Esophagus muscularis mucosa (tissue), 4 donors: ENCODE measurements at regions not wholly inside any gene's neighbourhood (a gene's known extent, or its start where the extent isn't known, plus 50 kb on each side); places are given as distances from the start of the nearest gene placed in this dataset.

Experiments used
- EP300 ChIP-seq: sonication (generic); formaldehyde crosslinking; IDR thresholded peaks from one replicate; pipeline ENCODE4 v1.6.1; 2017; ENCODE audit warnings: antibody characterized with exemption
- POLR2A ChIP-seq: fragments of 450-650 bp; IDR thresholded peaks from one replicate; pipeline ENCODE4 v1.6.1; 2017; ENCODE audit warnings: antibody characterized with exemption, moderate library complexity, mild to moderate bottlenecking, low read depth
- POLR2AphosphoS5 ChIP-seq, 2 donors: sonication (generic); formaldehyde crosslinking; IDR thresholded peaks; one replicate each; pipeline ENCODE4 v1.6.1; 2017; ENCODE audit warnings: antibody characterized with exemption in 2 of 2
- TF ChIP-seq, protein P1 (sequence below), 3 experiments: fragments of 200-600 bp in 2 of 3; fragments of 450-650 bp in 1 of 3; sonication (generic) in 2 of 3; IDR thresholded peaks; one replicate each; pipeline ENCODE4 v1.5.1; 2017 to 2019; ENCODE audit warnings: antibody characterized with exemption in 3 of 3, mild to moderate bottlenecking in 2 of 3, moderate library complexity in 1 of 3

DNA sequence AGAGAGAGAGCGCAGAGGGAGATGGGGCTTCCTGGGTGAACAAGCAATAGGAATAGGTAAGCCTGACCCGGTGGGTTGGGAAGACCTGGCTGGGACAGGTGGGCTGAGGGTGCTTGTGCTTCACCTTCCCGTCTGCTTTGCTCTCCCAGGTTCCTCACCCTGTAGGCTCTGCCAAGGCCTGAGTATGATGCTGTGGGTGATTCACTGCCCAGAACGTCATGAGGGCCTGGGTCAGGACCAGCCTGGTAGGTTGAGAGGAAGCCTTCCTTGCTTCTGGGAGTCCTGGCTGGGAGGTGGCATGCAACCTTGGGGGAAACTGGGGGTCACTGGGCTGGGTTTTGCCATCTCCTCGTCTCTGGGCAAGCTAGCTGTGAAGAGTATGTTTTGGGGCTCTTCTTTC, 220.2 kb upstream of the APCDD1 start:
- no peak for TF ChIP-seq POLR2A
- TF ChIP-seq, protein P1, sequence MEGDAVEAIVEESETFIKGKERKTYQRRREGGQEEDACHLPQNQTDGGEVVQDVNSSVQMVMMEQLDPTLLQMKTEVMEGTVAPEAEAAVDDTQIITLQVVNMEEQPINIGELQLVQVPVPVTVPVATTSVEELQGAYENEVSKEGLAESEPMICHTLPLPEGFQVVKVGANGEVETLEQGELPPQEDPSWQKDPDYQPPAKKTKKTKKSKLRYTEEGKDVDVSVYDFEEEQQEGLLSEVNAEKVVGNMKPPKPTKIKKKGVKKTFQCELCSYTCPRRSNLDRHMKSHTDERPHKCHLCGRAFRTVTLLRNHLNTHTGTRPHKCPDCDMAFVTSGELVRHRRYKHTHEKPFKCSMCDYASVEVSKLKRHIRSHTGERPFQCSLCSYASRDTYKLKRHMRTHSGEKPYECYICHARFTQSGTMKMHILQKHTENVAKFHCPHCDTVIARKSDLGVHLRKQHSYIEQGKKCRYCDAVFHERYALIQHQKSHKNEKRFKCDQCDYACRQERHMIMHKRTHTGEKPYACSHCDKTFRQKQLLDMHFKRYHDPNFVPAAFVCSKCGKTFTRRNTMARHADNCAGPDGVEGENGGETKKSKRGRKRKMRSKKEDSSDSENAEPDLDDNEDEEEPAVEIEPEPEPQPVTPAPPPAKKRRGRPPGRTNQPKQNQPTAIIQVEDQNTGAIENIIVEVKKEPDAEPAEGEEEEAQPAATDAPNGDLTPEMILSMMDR (IDR thresholded peaks at IDR 0.05): no peak
- TF ChIP-seq EP300: no peak
- TF ChIP-seq POLR2AphosphoS5 (IDR thresholded peaks at IDR 0.05): no peak
